ENCODE measurements at regions not wholly inside any gene's neighbourhood (a gene's known extent, or its start where the extent isn't known, plus 50 kb on each side); places are given as distances from the start of the nearest gene placed in this dataset.

DNA sequence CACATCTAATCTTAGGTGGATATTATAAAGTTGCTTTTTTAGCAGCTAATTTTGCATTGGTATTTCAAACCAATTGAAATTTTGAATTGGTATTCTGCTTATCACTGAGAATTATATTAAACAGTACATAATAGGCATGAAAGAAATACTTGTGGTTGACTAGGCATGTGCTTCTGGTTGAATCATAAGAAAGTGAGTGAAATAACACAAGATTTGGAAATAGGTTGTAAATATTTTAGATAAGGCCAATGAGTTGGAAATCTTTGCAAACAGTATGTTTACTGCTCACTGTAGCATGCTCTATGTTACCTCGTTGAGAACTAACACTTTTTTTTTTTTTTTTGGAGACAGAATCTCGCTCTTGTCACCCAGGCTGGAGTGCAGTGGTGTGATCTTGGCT lies 66.8 kb upstream of the RFC3 start:
- no peak for DNase-seq (ENCODE audit: low read depth)

DNA sequence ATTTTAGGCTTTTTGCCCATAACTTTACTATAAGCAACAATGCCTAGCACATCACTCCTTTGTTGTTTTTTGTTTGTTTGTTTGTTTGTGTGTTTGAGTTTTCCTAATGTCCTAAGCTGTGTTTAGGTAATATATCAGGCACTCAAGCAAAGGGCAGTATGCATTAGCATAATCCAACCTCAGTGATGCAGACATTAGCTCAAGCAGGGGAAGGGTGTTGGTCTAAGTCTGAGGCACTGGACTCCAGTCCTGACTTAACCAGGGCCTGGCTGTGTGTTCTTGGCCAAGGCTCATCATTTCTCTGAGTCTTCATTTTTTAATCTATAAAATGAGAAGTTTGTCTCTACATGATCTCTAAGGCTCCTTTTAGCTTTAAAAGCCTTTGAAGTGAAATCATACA lies 65.9 kb upstream of the RFC3 start:
- no peak for DNase-seq (ENCODE audit: low read depth)

GRCh38 chr13:33752597-33752996 lies 65.4 kb upstream of the RFC3 start:
- DNase-seq (ENCODE audit: low read depth), result no peak

GRCh38 chr13:33756929-33757328 lies 61.0 kb upstream of the RFC3 start:
- DNase-seq (ENCODE audit: low read depth), result no peak

- DNase-seq (ENCODE audit: low read depth), result no peak
Measured at GRCh38 chr13:33757713-33758112, 60.2 kb upstream of the RFC3 start.

- DNase-seq (ENCODE audit: low read depth), result no peak
Measured at GRCh38 chr13:33758113-33758512, 59.8 kb upstream of the RFC3 start.

- DNase-seq (ENCODE audit: low read depth), result no peak
Measured at GRCh38 chr13:33761740-33762139, 56.2 kb upstream of the RFC3 start.

DNA sequence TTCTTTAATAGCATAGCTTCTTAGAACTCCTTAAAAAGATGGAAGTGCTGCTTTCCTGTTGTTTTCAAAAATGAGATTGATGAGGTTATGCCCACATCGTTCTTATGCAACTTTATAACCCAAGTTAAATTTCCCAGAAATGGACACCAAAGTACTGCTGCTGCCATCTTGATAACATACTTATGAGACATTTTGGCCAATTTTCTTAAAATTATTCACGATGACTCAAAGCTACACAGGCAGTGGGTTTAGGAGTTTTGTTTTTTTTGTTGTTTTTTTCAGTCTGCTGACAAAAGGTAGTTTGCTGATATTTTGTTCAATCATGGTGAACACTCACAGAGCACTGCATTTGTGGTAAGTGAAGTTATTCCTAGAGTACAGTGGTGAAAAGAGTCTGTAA lies 54.9 kb upstream of the RFC3 start:
- no peak for DNase-seq (ENCODE audit: low read depth)

DNA sequence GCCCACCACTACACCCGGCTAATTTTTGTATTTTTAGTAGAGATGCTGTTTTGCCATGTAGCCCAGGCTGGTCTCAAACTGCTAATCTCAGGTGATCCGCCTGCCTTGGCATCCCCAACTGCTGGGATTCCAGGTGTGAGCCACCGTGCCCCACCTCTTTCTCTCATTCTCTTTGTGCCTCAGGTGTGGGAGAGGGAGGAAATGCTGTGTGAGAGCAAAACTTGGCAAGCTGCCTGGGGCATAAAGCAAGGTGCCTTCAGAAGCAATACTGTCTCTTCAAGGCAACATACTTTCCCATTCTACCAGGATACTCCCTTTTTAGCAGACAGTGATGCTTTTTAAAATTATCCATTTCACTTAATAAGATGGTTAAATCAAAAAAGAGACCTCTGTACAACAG lies 53.2 kb upstream of the RFC3 start:
- no peak for DNase-seq (ENCODE audit: low read depth)

GRCh38 chr13:33766329-33767123 lies 51.4 kb upstream of the RFC3 start:
- DNase-seq (ENCODE audit: low read depth), result no peak

DNA sequence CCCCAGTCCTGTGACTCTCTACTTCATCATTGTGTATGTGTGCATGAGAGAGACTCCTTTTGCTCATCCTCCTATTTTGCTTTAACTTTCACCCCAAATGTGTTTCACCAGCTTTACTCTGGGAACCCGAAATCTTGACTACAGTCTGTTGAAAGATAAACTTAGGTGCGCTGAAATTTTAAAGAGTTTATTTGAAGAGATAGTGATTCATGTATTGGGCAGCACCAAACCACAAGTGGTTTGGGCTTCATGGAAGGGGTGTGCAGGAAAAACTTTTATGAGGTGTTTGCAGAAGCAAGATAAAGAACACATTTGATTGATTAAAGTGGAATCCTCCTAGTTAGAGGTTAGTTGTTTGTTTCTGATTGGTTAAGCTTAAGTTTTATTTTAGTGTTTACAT lies 50.8 kb upstream of the RFC3 start:
- DNase-seq (ENCODE audit: low read depth), result no peak

Measured in activated T-helper 1 cell treated with Interleukin-2 at 50 U/mL for 16 hours (primary cell).